Heart right ventricle (tissue), 16 donors: ENCODE measurements at regions not wholly inside any gene's neighbourhood (a gene's known extent, or its start where the extent isn't known, plus 50 kb on each side); places are given as distances from the start of the nearest gene placed in this dataset.

Experiments
- ATAC-seq, 8 donors: fragments of 200-7000 bp; cut with Tn5 transposase; one replicate each; pipeline ENCODE4 v1.9.1; 2020; ENCODE audit warnings: mild to moderate bottlenecking in 8 of 8, moderate library complexity in 8 of 8, moderate number of reproducible peaks in 1 of 8
- DNase-seq, 2 donors: peaks; one replicate each; pipeline ENCODE4 v3.0.0-alpha.2; 2020
- H3K27ac ChIP-seq, 10 donors: fragments of 200-600 bp; sonication (generic) in 2 of 10; one replicate each; pipeline versions ENCODE4 v1.5.0 to v1.8.0; 2020 to 2022; ENCODE audit warnings: mild to moderate bottlenecking in 3 of 10
- H3K27me3 ChIP-seq, 7 donors: fragments of 200-600 bp; one replicate each; pipeline ENCODE4 v1.8.0; 2021 to 2022; ENCODE audit warnings: mild to moderate bottlenecking in 2 of 7
- H3K36me3 ChIP-seq, 9 donors: fragments of 200-600 bp; sonication (generic) in 1 of 9; one replicate each; pipeline versions ENCODE4 v1.5.0 to v1.8.0; 2020 to 2022; ENCODE audit warnings: mild to moderate bottlenecking in 2 of 9
- H3K4me1 ChIP-seq, 9 donors: fragments of 200-600 bp; sonication (generic) in 1 of 9; one replicate each; pipeline versions ENCODE4 v1.5.0 to v1.8.0; 2020 to 2022; ENCODE audit warnings: mild to moderate bottlenecking in 4 of 9
- H3K4me3 ChIP-seq, 10 donors: fragments of 200-600 bp; sonication (generic) in 2 of 10; one replicate each; pipeline versions ENCODE4 v1.5.0 to v1.8.0; 2020 to 2022; ENCODE audit warnings: mild to moderate bottlenecking in 7 of 10, moderate library complexity in 2 of 10
- H3K9me3 ChIP-seq, 11 donors: fragments of 200-600 bp in 10 of 11; sonication (generic) in 2 of 11; one replicate each; pipeline versions ENCODE4 v1.5.0 to v1.8.0; 2013 to 2022; ENCODE audit warnings: mild to moderate bottlenecking in 2 of 11, control low read depth in 1 of 11, moderate library complexity in 1 of 11
- CTCF ChIP-seq, 9 donors: fragments of 200-600 bp; sonication (generic) in 2 of 9; IDR thresholded peaks; one replicate each; pipeline versions ENCODE4 v1.5.0 to v1.8.0; 2021 to 2022; ENCODE audit warnings: antibody characterized with exemption in 9 of 9, mild to moderate bottlenecking in 5 of 9, moderate library complexity in 1 of 9
- WGBS, 2 donors: extraction: QIAGEN DNeasy Blood & Tissue Kit; methylation state at CpG; one replicate each; pipeline ENCODE4 v1.1.7; 2013; ENCODE audit warnings: inconsistent platforms in 1 of 2; 5-methylcytosine and 5-hydroxymethylcytosine counted together
- intact Hi-C, 10 donors: fragments of 100-400 bp; cut with DNase I; formaldehyde crosslinking; loops; one replicate each; pipeline versions ENCODE4 v1.11.1 to v1.14.2; 2022
- donor health status: Arrhythmogenic right ventricular cardiomyopathy.
- donor health status: ischemic (EF 13 %, LVEDD 7.1; RV severe dilation, severe dysfunction).
- donor health status: healthy with polysubstance abuse.
- donor health status: DM: no; HTN: yes; CAD: no.
- donor health status: DM: no; HTN: no; CAD: no.
- donor health status: ischemic (EF 25% LVEDD 6.9; RV normal size, moderate dysfunction).
- donor health status: ischemic (EF 25% LVEDD 5.7; RV mildly dilated, moderate dysfunction).
- donor health status: healthy.
- donor health status: DM: yes; HTN: yes; CAD: no.
- donor health status: Ischemic cardiomyopathy.
- donor health status: ischemic (EF 35%, LVEDD 5.7; RV mildly dilated, moderate dysfunction).
- donor health status: nonischemic (EF 11% LVEDD 7.7; RV severe dilation, severe dysfunction).
- donor health status: DM: yes; HTN: yes; CAD: no.
- donor health status: PGD.
- donor health status: ischemic (EF 29% LVEDD 5.4; RV normal size, mild dysfunction).
- donor health status: nonischemic (EF 23%, LVEDD 6.1; RV moderate dilation, normal function).

GRCh38 chr6:26197933-26198721, 110.9 kb downstream of the HFE start:
- no peaks in the 10 kb centered on the region for H3K36me3 ChIP-seq
- intact Hi-C loops, result loop anchor here in 5 of 10 donors (2.0 to 10.0 kb wide), 9 partner anchors 41 to 337 kb away; partner anchors contain the start of gene HMGN4 (in 1 of the 5)
- peaks cover 0 to 41% (median 0%) of the 10 kb centered on the region in 7 donors for H3K27me3 ChIP-seq
- peak overlapping the region; percentile 45 to 75 (median 62) for H3K4me3 ChIP-seq
- H3K27ac ChIP-seq, result peak overlapping the region; percentile 2 to 93 (median 88)
- TF ChIP-seq CTCF (IDR thresholded peaks at IDR 0.05), result no peak
- 4 to 6% methylated on average over 26 of the region's 26 CpGs for WGBS, 2 donors
- ATAC-seq (no peak), DNase-seq (no peak)
- no peaks in the 10 kb centered on the region for H3K9me3 ChIP-seq
- peaks cover 0 to 54% (median 28%) of the 10 kb centered on the region in 9 donors for H3K4me1 ChIP-seq

- Histone ChIP-seq H3K27ac (peak overlapping the region; percentile 2 to 93 (median 88)), H3K4me1 (peaks cover 0 to 59% (median 31%) of the 10 kb centered on the region in 9 donors), H3K27me3 (peaks cover 0 to 44% (median 0%) of the 10 kb centered on the region in 7 donors), H3K9me3 (no peaks in the 10 kb centered on the region), H3K4me3 (peak overlapping the region; percentile 45 to 75 (median 62)), H3K36me3 (no peaks in the 10 kb centered on the region)
- DNase-seq, result no peak
- peak; percentile 6 to 38 (median 16) for ATAC-seq
- intact Hi-C loops, result loop anchor here in 5 of 10 donors (2.0 to 10.0 kb wide), 8 partner anchors 41 to 336 kb away; partner anchors contain the start of gene HMGN4 (in 1 of the 5)
- WGBS, 2 donors, result 0 to 1% methylated on average over 12 of the region's 12 CpGs
- TF ChIP-seq CTCF (IDR thresholded peaks at IDR 0.05), result no peak
Measured at GRCh38 chr6:26198722-26199056, 111.5 kb downstream of the HFE start.

- Histone ChIP-seq H3K4me3 (peak overlapping the region; percentile 45 to 75 (median 62)), H3K27ac (peak overlapping the region; percentile 2 to 93 (median 88)), H3K36me3 (no peaks in the 10 kb centered on the region), H3K9me3 (no peaks in the 10 kb centered on the region), H3K4me1 (peaks cover 0 to 64% (median 32%) of the 10 kb centered on the region in 9 donors), H3K27me3 (peaks cover 0 to 44% (median 0%) of the 10 kb centered on the region in 7 donors)
- intact Hi-C loops, result loop anchor here in 5 of 10 donors (2.0 to 10.0 kb wide), 8 partner anchors 42 to 336 kb away; partner anchors contain the start of gene HMGN4 (in 1 of the 5)
- DNase-seq, result peak; percentile 61 to 66
- ATAC-seq, result peak; percentile 72 to 88 (median 87)
- WGBS, 2 donors, result 1% methylated on average over 42 of the region's 42 CpGs
- TF ChIP-seq CTCF (IDR thresholded peaks at IDR 0.05), result peak in 1 of 9 donors; percentile 5
Measured at GRCh38 chr6:26199057-26199772, 112.0 kb downstream of the HFE start.
